ENCODE measurements at regions not wholly inside any gene's neighbourhood (a gene's known extent, or its start where the extent isn't known, plus 50 kb on each side); places are given as distances from the start of the nearest gene placed in this dataset.

DNA sequence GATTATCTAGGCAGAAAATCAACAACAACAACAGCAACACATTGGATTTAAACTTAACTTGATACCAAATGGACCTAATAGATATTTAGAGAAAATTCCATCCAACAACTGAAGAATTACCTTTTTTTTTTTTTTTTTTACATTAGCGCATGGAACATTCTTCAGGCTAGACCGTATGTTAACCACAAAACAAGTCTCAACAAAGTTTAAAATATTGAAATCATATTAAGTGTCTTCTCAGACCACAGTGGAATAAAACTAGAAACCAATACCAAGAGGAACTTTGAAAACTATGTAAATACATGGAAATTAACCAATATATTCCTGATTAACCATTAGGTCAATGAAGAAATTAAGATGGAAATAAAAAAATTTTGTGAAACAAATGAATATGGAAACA lies 315.8 kb downstream of the CSNK1G3 start:
- TF ChIP-seq CLOCK (CRISPR knock-in tag; IDR thresholded peaks at IDR 0.05; ENCODE audit: borderline replicate concordance) = no peak
- no peak for TF ChIP-seq CTBP1 (IDR thresholded peaks at IDR 0.05; ENCODE audit: borderline replicate concordance)
- TF ChIP-seq GABPA (tag; conservative IDR thresholded peaks at IDR 0.05; ENCODE audit: low read depth) = no peak
- TF ChIP-seq E2F1 (CRISPR knock-in tag; IDR thresholded peaks at IDR 0.05) = no peak
- TF ChIP-seq FOS (IDR thresholded peaks at IDR 0.05; ENCODE audit: extremely low read depth, insufficient read length) = no peak
- no peak for TF ChIP-seq GABPB1 (CRISPR knock-in tag; IDR thresholded peaks at IDR 0.05)

Measured in K562 (cell line).